Ammon's horn (tissue), 1 donor: ENCODE measurements at regions not wholly inside any gene's neighbourhood (a gene's known extent, or its start where the extent isn't known, plus 50 kb on each side); places are given as distances from the start of the nearest gene placed in this dataset.

ENCODE experiments used
- DNase-seq: peaks from one replicate; pipeline ENCODE4 v3.0.0-alpha.2; 2016; ENCODE audit warnings: low spot score

DNA sequence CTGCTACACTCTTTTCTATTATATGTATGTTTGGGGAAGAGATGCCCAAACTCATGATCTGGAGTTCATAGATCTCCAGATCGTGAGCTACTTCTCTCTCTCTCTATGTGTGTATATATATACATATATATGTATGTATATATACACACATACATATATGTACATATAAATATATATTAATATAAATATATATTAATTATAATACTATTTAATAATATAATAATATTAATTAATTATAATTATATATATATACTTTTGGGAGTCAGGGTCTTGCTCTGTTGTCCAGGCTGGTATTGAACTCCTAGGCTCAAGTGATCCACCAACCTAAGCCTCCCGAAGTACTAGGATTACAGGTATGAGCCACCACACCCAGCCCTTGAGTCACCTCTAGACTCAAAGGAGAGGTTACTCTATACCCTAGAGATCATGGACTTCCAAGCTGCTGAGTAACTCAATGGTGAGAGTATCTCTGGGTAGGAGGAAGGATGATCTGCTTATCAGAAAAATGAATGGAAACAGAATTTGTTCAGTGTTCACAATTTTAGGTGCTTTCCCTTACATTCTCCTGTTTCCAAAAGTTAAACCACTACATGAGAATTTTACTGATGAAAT, 463.5 kb upstream of the TRIB2 start:
- no peak for DNase-seq

DNA sequence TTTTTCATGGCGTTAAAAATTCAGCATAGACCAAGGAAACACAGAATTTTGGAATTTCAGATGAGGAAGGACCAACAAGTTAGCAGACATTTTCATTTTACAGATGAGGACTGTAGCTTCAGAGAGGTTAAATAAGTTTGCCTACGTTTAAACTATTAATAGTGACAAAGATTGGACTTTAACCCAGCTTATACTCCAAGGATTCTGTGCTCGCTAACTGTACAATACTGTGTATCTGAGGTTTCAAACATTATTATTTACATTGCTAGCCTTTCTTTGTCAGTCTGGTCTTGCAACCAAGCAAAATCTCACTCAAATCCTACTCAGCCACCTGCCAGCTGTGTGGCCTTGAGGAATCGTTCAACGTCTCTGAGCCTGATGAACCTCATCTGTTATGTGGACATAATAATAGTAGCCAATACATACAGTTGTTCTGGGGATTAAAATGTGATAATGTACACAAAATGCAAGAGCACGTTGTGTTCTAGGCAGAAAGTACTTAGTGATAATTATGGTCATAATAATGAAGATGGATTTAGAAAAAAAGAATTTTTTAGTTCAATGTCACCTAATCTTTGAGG, 462.4 kb upstream of the TRIB2 start:
- no peak for DNase-seq

DNA sequence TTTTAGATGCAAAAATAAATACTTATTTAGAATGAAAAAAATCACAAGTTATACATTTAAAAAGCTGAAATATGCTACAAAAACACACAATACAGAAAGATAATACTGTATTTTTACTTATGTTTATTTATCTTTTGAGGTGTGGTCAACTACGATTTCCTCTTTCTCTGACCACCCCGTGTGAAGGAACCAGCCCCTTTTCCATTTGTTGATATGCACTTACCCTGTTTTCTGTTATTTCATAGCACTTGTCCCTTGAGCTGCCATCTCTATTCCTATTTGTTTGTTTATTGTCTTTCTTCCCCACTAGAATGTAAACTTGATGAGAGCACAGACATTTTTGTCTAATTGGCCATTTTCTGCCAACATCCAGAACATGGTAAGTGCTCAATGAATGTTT, 460.5 kb upstream of the TRIB2 start:
- no peak for DNase-seq

DNA sequence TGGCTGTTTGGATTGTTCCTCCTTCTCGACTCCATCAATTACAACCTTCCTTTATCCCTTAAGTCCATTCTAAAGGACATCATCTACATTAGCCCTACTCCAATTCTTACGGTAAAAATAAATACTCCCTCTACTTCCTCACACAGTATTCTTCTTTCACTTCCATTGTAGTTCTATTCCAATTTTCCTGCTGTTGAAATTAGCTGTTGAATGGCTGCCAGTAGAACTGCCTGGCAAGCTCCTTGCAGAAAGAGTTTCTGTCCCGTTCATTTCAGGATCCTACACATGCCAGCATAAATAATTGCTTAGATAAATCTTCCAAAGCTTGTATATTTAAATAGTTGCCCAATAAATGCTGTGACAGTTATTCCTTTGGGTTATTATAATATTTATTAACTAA, 459.3 kb upstream of the TRIB2 start:
- DNase-seq: no peak

DNA sequence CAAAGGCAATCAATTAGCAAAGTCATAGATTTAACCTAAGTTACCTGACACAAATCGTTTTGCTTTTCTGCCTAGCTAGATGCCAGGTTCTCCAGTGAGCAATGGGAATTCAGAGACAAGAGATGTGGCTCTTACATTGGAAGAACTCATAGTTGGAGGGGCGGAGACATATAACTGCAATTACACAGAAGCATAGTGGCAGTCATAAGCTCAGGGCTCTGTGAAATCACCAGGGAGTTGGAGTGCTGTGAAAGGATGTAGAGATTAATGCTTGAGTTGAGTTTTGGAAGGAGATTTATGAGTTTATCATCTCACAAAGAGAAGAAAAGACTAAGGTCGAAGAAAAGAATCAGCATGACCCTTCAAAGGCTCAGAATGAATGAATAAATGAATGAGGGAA, 457.2 kb upstream of the TRIB2 start:
- DNase-seq: no peak

GRCh38 chr2:12261986-12262680, 454.6 kb upstream of the TRIB2 start:
- DNase-seq: no peak

DNA sequence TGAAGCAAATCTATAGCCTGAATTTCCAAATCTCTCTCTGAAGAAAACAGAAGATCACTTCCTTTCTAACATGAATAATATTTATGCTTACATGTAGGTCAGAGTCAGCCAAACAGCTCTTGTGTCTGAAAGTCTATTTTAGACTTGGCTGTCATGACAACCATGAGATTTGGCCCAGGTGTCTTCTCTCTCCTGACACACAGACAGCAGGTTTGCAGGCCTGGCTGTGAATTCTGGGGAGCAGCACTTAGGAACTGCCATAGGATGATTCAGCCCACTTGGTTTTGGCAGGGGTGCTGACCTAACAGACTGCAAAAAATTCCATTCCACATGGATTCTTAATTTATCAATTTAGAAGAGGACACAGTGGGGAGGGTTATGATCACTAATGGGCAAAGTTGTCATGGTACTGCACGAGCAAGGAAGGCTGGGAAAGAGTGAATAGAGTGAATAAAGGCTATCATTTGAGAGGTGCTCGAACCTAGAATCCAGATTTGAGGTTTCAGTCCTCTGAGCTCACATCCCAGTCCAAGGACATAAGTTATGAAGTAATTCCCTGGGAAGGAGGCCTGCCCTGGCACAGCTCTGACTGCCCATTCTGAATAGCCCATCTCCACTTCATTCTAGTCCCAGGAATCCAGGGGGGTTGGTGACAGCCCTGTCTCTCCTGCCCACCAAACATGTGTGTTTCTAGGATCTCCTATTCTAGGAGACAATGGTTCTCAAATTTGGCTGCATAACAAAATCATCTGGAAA, 453.9 kb upstream of the TRIB2 start:
- peak; percentile 49 for DNase-seq

GRCh38 chr2:12263730-12264129, 453.0 kb upstream of the TRIB2 start:
- no peak for DNase-seq

- DNase-seq: no peak
Measured at GRCh38 chr2:12264146-12264545, 452.6 kb upstream of the TRIB2 start.

GRCh38 chr2:12265646-12266045, 451.1 kb upstream of the TRIB2 start:
- no peak for DNase-seq

- no peak for DNase-seq
Measured at GRCh38 chr2:12267042-12267441, 449.7 kb upstream of the TRIB2 start.

DNA sequence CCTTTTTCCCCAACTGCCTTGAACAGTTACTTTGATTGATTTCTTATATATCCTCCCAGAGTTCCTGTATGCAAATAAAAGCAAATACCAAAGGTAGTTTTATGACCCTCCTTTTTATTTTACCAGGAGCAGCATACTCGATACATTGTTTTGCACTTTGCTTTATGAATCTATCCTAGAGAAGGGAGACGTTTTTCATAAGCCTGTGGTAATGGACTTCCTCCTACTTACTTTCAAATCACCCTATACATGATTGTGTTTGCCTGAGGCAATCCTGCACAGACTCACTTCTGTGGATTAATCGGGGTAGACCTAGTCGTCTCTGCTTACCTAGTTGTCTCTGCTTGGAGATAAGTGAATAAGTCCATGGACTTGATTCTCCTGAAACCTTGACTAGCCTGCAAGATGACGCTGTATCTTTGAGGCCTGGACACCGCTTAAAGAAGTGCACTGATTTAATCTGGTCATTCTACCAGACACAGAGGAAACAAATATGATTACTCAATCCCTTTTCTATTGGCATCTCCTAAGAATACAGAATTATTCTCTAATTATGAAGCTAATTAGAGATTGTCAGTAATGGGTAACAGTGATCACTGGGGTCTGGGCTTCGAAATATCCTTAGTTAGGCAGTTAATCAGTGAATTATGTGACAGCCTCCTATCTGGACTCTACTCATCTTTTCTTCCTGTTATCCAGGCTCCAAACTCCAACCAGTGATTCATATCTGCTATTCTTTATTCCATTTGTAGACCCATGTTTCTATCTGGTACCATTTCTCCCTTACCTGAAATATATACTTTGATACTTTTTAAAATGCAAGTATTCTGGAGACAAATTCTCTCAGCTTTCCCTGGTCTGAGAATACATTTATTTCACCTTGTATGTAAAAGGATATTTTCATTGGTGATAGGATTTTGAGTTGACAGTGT, 447.4 kb upstream of the TRIB2 start:
- DNase-seq: no peak

GRCh38 chr2:12270876-12271588, 445.7 kb upstream of the TRIB2 start:
- DNase-seq: no peak

GRCh38 chr2:12271589-12271984, 445.1 kb upstream of the TRIB2 start:
- no peak for DNase-seq

GRCh38 chr2:12273111-12273510, 443.6 kb upstream of the TRIB2 start:
- no peak for DNase-seq

DNA sequence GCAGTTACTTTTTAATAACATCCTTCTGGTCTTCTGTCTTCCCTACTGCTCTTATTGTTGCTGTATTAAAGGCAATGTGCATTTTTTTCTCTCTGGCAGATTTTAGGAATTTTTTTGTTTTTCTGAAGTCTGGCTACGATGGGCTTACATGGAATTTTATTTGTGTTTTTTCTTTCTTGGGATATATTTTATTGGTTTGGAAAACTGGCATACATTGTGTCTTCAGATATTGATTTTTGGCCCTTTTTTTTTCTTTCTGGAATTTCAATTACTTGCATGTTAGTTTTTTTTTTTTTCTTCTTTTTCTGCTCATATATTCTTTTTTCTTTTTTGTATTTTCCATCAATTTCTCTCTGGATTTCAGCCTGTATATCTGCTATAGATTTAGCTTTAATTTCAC, 442.1 kb upstream of the TRIB2 start:
- DNase-seq: no peak

- DNase-seq: no peak
Measured at GRCh38 chr2:12277241-12278034, 439.3 kb upstream of the TRIB2 start.

DNA sequence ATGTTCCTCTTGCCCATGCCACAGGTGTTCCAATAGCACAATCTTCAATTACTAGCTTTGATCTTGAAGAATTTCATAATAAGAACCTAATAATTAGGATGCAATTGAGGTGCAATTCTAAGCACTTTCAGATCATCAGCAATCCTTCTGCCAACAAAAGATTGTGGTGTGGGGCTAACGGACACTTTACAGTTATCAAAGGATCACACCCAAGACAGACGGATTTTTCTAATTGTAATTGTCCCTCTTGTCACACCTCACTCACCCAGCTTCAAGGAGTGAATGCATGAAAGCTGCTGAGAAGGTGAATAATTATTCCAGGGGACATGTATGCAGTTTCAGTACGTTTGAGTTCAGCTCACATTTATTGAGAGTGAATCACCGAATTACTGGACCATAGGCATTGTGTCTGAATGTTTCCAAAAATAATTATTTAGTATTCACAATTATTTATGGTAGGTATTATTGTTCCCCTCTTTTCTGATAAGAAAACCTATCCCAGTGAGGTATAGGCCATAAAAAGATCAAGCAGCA, 438.5 kb upstream of the TRIB2 start:
- no peak for DNase-seq

- DNase-seq: no peak
Measured at GRCh38 chr2:12282780-12283695, 433.7 kb upstream of the TRIB2 start.
